ENCODE measurements at regions not wholly inside any gene's neighbourhood (a gene's known extent, or its start where the extent isn't known, plus 50 kb on each side); places are given as distances from the start of the nearest gene placed in this dataset.
"Not testable (repeated sequence)": the region's sequence is repeated elsewhere in the genome, so short reads cannot be mapped to it uniquely, and the experiment has no call there.

GRCh38 chr10:9848278-9848677, 1169.4 kb upstream of the CELF2 start:
- DNase-seq, result no peak

- no peak for DNase-seq
Measured at GRCh38 chr10:9848981-9849380, 1168.7 kb upstream of the CELF2 start.

GRCh38 chr10:9850415-9850814, 1167.3 kb upstream of the CELF2 start:
- DNase-seq, result no peak

GRCh38 chr10:9851808-9852207, 1165.9 kb upstream of the CELF2 start:
- DNase-seq, result no peak

GRCh38 chr10:9853405-9854355, 1164.0 kb upstream of the CELF2 start:
- no peak for DNase-seq

GRCh38 chr10:9855451-9855850, 1162.2 kb upstream of the CELF2 start:
- DNase-seq, result not testable (repeated sequence)

GRCh38 chr10:9858816-9859215, 1158.9 kb upstream of the CELF2 start:
- no peak for DNase-seq

GRCh38 chr10:9860045-9860444, 1157.6 kb upstream of the CELF2 start:
- no peak for DNase-seq

- no peak for DNase-seq
Measured at GRCh38 chr10:9863559-9864121, 1154.0 kb upstream of the CELF2 start.

GRCh38 chr10:9868499-9868898, 1149.2 kb upstream of the CELF2 start:
- no peak for DNase-seq

- DNase-seq, result no peak
Measured at GRCh38 chr10:9869205-9869604, 1148.5 kb upstream of the CELF2 start.

- no peak for DNase-seq
Measured at GRCh38 chr10:9869606-9870176, 1148.0 kb upstream of the CELF2 start.

- no peak for DNase-seq
Measured at GRCh38 chr10:9875353-9875752, 1142.3 kb upstream of the CELF2 start.

GRCh38 chr10:9877978-9878377, 1139.7 kb upstream of the CELF2 start:
- DNase-seq, result no peak

GRCh38 chr10:9878383-9878782, 1139.3 kb upstream of the CELF2 start:
- DNase-seq, result no peak

- no peak for DNase-seq
Measured at GRCh38 chr10:9885761-9886160, 1131.9 kb upstream of the CELF2 start.

GRCh38 chr10:9886772-9887171, 1130.9 kb upstream of the CELF2 start:
- no peak for DNase-seq

GRCh38 chr10:9895453-9895852, 1122.2 kb upstream of the CELF2 start:
- DNase-seq, result no peak

GRCh38 chr10:9895981-9896380, 1121.7 kb upstream of the CELF2 start:
- no peak for DNase-seq

- no peak for DNase-seq
Measured at GRCh38 chr10:9898633-9899395, 1118.9 kb upstream of the CELF2 start.

GRCh38 chr10:9900751-9901150, 1116.9 kb upstream of the CELF2 start:
- DNase-seq, result no peak

- no peak for DNase-seq
Measured at GRCh38 chr10:9901971-9902370, 1115.7 kb upstream of the CELF2 start.

GRCh38 chr10:9910446-9910845, 1107.2 kb upstream of the CELF2 start:
- no peak for DNase-seq

All from amniotic stem cell (primary cell).